ENCODE measurements at regions not wholly inside any gene's neighbourhood (a gene's known extent, or its start where the extent isn't known, plus 50 kb on each side); places are given as distances from the start of the nearest gene placed in this dataset.
A peak's percentile ranks its signal among the peaks of the same experiment; 100 is the strongest.
"Not testable (repeated sequence)": the region's sequence is repeated elsewhere in the genome, so short reads cannot be mapped to it uniquely, and the experiment has no call there.

GRCh38 chr1:21385022-21385421 lies 54.9 kb upstream of the NBPF3 start:
- no peak for ATAC-seq
- no peak overlapping the region for H3K4me3 ChIP-seq
- WGBS, 2 donors = 70 to 81% methylated on average over 10 of the region's 10 CpGs
- intact Hi-C loops (cut with DNase I) = no loop called here
- TF ChIP-seq CTCF (IDR thresholded peaks at IDR 0.05) = no peak
- H3K9me3 ChIP-seq = peaks cover 0 to 10% (median 3%) of the 10 kb centered on the region in 11 donors
- no peaks in the 10 kb centered on the region for H3K4me1 ChIP-seq
- no peaks in the 10 kb centered on the region for H3K36me3 ChIP-seq
- no peak overlapping the region for H3K27ac ChIP-seq
- H3K27me3 ChIP-seq = peaks cover 0 to 53% (median 11%) of the 10 kb centered on the region in 7 donors
- DNase-seq = no peak

GRCh38 chr1:21384620-21385019 lies 55.3 kb upstream of the NBPF3 start:
- H3K27me3 ChIP-seq = peaks cover 0 to 57% (median 11%) of the 10 kb centered on the region in 7 donors
- no peak overlapping the region for H3K4me3 ChIP-seq
- intact Hi-C loops (cut with DNase I) = no loop called here
- TF ChIP-seq CTCF (IDR thresholded peaks at IDR 0.05) = no peak
- no peaks in the 10 kb centered on the region for H3K36me3 ChIP-seq
- H3K4me1 ChIP-seq = no peaks in the 10 kb centered on the region
- no peak for DNase-seq
- H3K27ac ChIP-seq = no peak overlapping the region
- ATAC-seq = no peak
- H3K9me3 ChIP-seq = peaks cover 0 to 13% (median 3%) of the 10 kb centered on the region in 11 donors
- 66 to 88% methylated on average over 6 of the region's 6 CpGs for WGBS, 2 donors

- 55 to 64% methylated on average over 5 of the region's 5 CpGs for WGBS, 2 donors
- Histone ChIP-seq H3K27me3 (peaks cover 0 to 64% (median 11%) of the 10 kb centered on the region in 7 donors), H3K4me3 (no peak overlapping the region), H3K9me3 (peaks cover 0 to 13% (median 3%) of the 10 kb centered on the region in 11 donors), H3K4me1 (no peaks in the 10 kb centered on the region), H3K36me3 (no peaks in the 10 kb centered on the region), H3K27ac (no peak overlapping the region)
- ATAC-seq (no peak), DNase-seq (no peak)
- no peak for TF ChIP-seq CTCF (IDR thresholded peaks at IDR 0.05)
- intact Hi-C loops (cut with DNase I) = no loop called here
These were observed 56.0 kb upstream of the NBPF3 start for GRCh38 chr1:21383785-21384401.

GRCh38 chr1:21381354-21381753 lies 58.6 kb upstream of the NBPF3 start:
- intact Hi-C loops (cut with DNase I) = no loop called here
- DNase-seq = peak in 1 of 2 donors; percentile 8

GRCh38 chr1:21380147-21380546 lies 59.8 kb upstream of the NBPF3 start:
- H3K4me1 ChIP-seq; H3K36me3 ChIP-seq; DNase-seq; intact Hi-C loops (cut with DNase I); ATAC-seq; H3K27ac ChIP-seq; H3K4me3 ChIP-seq: not testable (repeated sequence)
- 76 to 79% methylated on average over 7 of the region's 7 CpGs for WGBS, 2 donors
- H3K27me3 ChIP-seq = peaks cover 0 to 61% (median 11%) of the 10 kb centered on the region in 7 donors
- peaks cover 0 to 14% (median 3%) of the 10 kb centered on the region in 11 donors for H3K9me3 ChIP-seq

More at GRCh38 chr1:21381354-21381753, 58.6 kb upstream of the NBPF3 start:
- H3K9me3 ChIP-seq = peaks cover 0 to 14% (median 3%) of the 10 kb centered on the region in 11 donors
- 60 to 64% methylated on average over 3 of the region's 3 CpGs for whole genome bisulfite sequencing, 2 donors
- ATAC-seq = peak in 4 of 8 donors; percentile 27 to 82 (median 79)
- H3K27me3 ChIP-seq = peaks cover 0 to 65% (median 11%) of the 10 kb centered on the region in 7 donors
- H3K4me3 ChIP-seq = no peak overlapping the region
- no peak for TF ChIP-seq CTCF (IDR thresholded peaks at IDR 0.05)
- no peaks in the 10 kb centered on the region for H3K36me3 ChIP-seq
- no peak overlapping the region for H3K27ac ChIP-seq
- H3K4me1 ChIP-seq = no peaks in the 10 kb centered on the region

Data from heart right ventricle (tissue), 16 donors.